ENCODE measurements at regions not wholly inside any gene's neighbourhood (a gene's known extent, or its start where the extent isn't known, plus 50 kb on each side); places are given as distances from the start of the nearest gene placed in this dataset.
"Not testable (repeated sequence)": the region's sequence is repeated elsewhere in the genome, so short reads cannot be mapped to it uniquely, and the experiment has no call there.

- H3K27me3 Mint-ChIP-seq (ENCODE audit: unreplicated experiment), result peaks cover 7% of the 10 kb centered on the region
- peaks cover 35% of the 10 kb centered on the region for H3K4me1 Mint-ChIP-seq (ENCODE audit: unreplicated experiment)
Observed at GRCh38 chr17:77620282-77620681, 338.2 kb upstream of the TNRC6C start.

DNA sequence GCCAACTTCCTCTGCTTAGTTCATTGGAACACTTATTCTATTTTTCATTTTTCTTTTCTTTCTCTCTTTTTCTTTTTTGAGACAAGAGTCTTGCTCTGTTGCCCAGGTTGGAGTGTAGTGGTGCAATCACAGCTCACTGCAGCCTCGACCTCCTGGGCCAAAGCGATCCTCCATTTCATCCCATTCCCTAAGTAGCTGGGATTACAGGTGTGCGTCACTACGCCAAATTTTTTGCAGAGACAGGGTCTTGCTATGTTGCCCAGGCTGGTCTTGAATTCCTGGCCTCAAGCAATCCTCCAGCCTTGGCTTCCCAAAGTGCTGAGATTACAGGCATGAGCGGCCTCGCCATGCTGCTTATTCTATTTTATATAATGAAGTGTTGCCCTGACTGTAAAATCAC, 336.4 kb upstream of the TNRC6C start:
- peaks cover 25% of the 10 kb centered on the region for H3K27me3 Mint-ChIP-seq (ENCODE audit: unreplicated experiment)
- not testable (repeated sequence) for DNase-seq (ENCODE audit: extremely low spot score, unreplicated experiment); H3K9me3 Mint-ChIP-seq (ENCODE audit: unreplicated experiment); H3K27ac Mint-ChIP-seq (ENCODE audit: unreplicated experiment); H3K4me3 Mint-ChIP-seq (ENCODE audit: unreplicated experiment); H3K36me3 Mint-ChIP-seq (ENCODE audit: unreplicated experiment)
- H3K4me1 Mint-ChIP-seq (ENCODE audit: unreplicated experiment), result peaks cover 22% of the 10 kb centered on the region

More at GRCh38 chr17:77620282-77620681, 338.2 kb upstream of the TNRC6C start:
- no peak for DNase-seq (ENCODE audit: extremely low spot score, unreplicated experiment)
- no peak for TF ChIP-seq CTCF (IDR thresholded peaks at IDR 0.05)
- Mint-ChIP-seq H3K27ac (ENCODE audit: unreplicated experiment) (peak overlapping the region; percentile 56), H3K4me3 (ENCODE audit: unreplicated experiment) (no peak overlapping the region), H3K36me3 (ENCODE audit: unreplicated experiment) (no peaks in the 10 kb centered on the region), H3K9me3 (ENCODE audit: unreplicated experiment) (peaks cover 5% of the 10 kb centered on the region)

- H3K27ac Mint-ChIP-seq (ENCODE audit: unreplicated experiment), result no peak overlapping the region
- no peak overlapping the region for H3K4me3 Mint-ChIP-seq (ENCODE audit: unreplicated experiment)
- peaks cover 14% of the 10 kb centered on the region for H3K9me3 Mint-ChIP-seq (ENCODE audit: unreplicated experiment)
- no peak for DNase-seq (ENCODE audit: extremely low spot score, unreplicated experiment)
- peaks cover 31% of the 10 kb centered on the region for H3K27me3 Mint-ChIP-seq (ENCODE audit: unreplicated experiment)
- no peak for TF ChIP-seq CTCF (IDR thresholded peaks at IDR 0.05)
- H3K36me3 Mint-ChIP-seq (ENCODE audit: unreplicated experiment), result peaks cover 2% of the 10 kb centered on the region
- H3K4me1 Mint-ChIP-seq (ENCODE audit: unreplicated experiment), result peaks cover 22% of the 10 kb centered on the region
Observed at GRCh38 chr17:77622647-77623046, 335.9 kb upstream of the TNRC6C start.

- not testable (repeated sequence) for H3K4me3 Mint-ChIP-seq (ENCODE audit: unreplicated experiment); H3K27ac Mint-ChIP-seq (ENCODE audit: unreplicated experiment); H3K36me3 Mint-ChIP-seq (ENCODE audit: unreplicated experiment); DNase-seq (ENCODE audit: extremely low spot score, unreplicated experiment)
- Mint-ChIP-seq H3K27me3 (ENCODE audit: unreplicated experiment) (peaks cover 38% of the 10 kb centered on the region), H3K9me3 (ENCODE audit: unreplicated experiment) (peaks cover 18% of the 10 kb centered on the region), H3K4me1 (ENCODE audit: unreplicated experiment) (peaks cover 22% of the 10 kb centered on the region)
Observed at GRCh38 chr17:77623321-77623720, 335.2 kb upstream of the TNRC6C start.

GRCh38 chr17:77628035-77628434, 330.5 kb upstream of the TNRC6C start:
- DNase-seq (ENCODE audit: extremely low spot score, unreplicated experiment), result no peak
- Mint-ChIP-seq H3K27ac (ENCODE audit: unreplicated experiment) (no peak overlapping the region), H3K36me3 (ENCODE audit: unreplicated experiment) (peaks cover 4% of the 10 kb centered on the region), H3K4me3 (ENCODE audit: unreplicated experiment) (no peak overlapping the region), H3K4me1 (ENCODE audit: unreplicated experiment) (peaks cover 2% of the 10 kb centered on the region), H3K9me3 (ENCODE audit: unreplicated experiment) (peaks cover 13% of the 10 kb centered on the region), H3K27me3 (ENCODE audit: unreplicated experiment) (peaks cover 55% of the 10 kb centered on the region)
- no peak for TF ChIP-seq CTCF (IDR thresholded peaks at IDR 0.05)

- H3K27me3 Mint-ChIP-seq (ENCODE audit: unreplicated experiment), result peaks cover 57% of the 10 kb centered on the region
- not testable (repeated sequence) for H3K4me3 Mint-ChIP-seq (ENCODE audit: unreplicated experiment); H3K36me3 Mint-ChIP-seq (ENCODE audit: unreplicated experiment); H3K4me1 Mint-ChIP-seq (ENCODE audit: unreplicated experiment); DNase-seq (ENCODE audit: extremely low spot score, unreplicated experiment); H3K27ac Mint-ChIP-seq (ENCODE audit: unreplicated experiment)
- H3K9me3 Mint-ChIP-seq (ENCODE audit: unreplicated experiment), result peaks cover 13% of the 10 kb centered on the region
Observed at GRCh38 chr17:77629284-77629683, 329.2 kb upstream of the TNRC6C start.

GRCh38 chr17:77631307-77631706, 327.2 kb upstream of the TNRC6C start:
- no peak for DNase-seq (ENCODE audit: extremely low spot score, unreplicated experiment)
- Mint-ChIP-seq H3K27ac (ENCODE audit: unreplicated experiment) (no peak overlapping the region), H3K36me3 (ENCODE audit: unreplicated experiment) (peaks cover 4% of the 10 kb centered on the region), H3K9me3 (ENCODE audit: unreplicated experiment) (peaks cover 13% of the 10 kb centered on the region), H3K4me1 (ENCODE audit: unreplicated experiment) (no peaks in the 10 kb centered on the region), H3K4me3 (ENCODE audit: unreplicated experiment) (no peak overlapping the region), H3K27me3 (ENCODE audit: unreplicated experiment) (peaks cover 50% of the 10 kb centered on the region)
- no peak for TF ChIP-seq CTCF (IDR thresholded peaks at IDR 0.05)

Measured in osteocyte (in vitro differentiated cells).